HG03175 (cell line): ENCODE measurements at regions not wholly inside any gene's neighbourhood (a gene's known extent, or its start where the extent isn't known, plus 50 kb on each side); places are given as distances from the start of the nearest gene placed in this dataset.
"Not testable (repeated sequence)": the region's sequence is repeated elsewhere in the genome, so short reads cannot be mapped to it uniquely, and the experiment has no call there.

Source experiments
- ATAC-seq: cut with Tn5 transposase; IDR thresholded peaks from one replicate; pipeline ENCODE4 v1.9.1; 2021; ENCODE audit warnings: mild to moderate bottlenecking, moderate library complexity; ENCODE audit not compliant: unreplicated experiment

DNA sequence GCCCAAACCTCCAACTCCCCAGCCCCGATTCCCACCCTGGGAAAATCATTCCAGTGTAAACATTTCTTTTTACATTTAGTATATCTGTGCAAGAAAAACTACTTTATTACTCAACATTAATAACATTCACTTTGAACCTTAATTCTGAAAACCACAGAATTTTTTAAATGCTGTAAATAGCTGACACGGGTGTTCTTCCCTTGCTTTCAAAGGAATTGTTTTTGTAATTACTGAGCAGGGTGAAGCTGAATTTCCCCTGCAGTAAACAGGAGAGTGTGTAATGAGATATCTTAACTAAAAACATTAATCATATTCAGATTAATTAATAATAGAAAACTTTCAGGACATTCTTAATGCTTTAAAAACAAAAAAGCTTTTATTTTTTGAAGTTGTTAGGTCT lies 99.3 kb upstream of the CITED2 start:
- no peak for ATAC-seq

DNA sequence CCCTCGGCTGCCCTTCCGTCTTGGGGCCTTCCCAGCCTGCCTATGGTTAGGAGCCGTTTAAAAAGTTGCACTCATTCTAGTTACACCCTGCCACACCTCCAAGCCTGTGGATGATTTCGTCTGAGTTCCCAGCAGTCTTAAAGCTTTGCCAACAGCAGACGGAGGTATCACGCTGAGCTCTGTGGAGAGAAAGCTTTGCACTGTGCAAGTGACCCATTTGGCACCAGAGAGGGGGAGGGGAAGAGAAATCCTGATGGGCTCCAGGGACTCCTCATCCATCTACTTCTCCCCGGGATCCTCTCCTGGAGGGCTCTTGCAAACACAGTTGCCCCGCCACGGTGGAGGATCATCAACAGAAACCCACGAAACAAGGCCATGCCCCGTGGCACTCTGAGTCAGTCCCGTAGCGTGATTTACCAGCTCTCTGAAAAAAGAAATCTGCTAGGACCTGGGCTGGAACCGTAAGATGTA lies 98.8 kb upstream of the CITED2 start:
- ATAC-seq, result no peak

DNA sequence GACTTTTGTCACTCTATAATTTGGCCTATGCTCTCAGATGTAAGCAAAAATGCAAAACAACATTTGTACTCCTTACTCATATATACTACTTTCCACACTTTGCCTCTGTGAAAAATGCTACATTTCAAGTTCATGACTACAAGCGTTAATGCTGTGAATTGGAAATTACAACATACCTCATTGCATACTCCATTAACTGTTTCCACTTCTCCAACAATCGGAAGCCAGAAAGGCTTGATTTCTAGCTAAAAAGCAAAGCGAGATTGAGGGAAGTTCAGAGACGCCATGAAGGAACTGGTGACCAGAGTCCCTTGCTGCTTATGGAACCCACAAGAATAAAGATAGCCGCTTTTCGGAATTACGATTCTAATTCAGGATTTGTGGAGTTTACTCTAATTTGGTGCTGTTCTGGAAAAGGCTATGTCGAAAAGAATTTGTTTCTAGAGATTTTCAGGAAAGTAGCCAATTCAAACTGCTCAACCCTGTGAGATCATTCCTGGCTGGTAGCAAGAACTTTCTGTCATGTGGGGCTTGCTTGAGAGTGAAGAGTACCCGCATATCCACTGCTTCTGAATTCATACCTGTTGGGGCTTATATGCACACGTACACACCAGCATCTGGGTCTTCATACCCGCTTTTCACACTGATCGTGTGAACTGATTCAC lies 98.0 kb upstream of the CITED2 start:
- no peak for ATAC-seq

DNA sequence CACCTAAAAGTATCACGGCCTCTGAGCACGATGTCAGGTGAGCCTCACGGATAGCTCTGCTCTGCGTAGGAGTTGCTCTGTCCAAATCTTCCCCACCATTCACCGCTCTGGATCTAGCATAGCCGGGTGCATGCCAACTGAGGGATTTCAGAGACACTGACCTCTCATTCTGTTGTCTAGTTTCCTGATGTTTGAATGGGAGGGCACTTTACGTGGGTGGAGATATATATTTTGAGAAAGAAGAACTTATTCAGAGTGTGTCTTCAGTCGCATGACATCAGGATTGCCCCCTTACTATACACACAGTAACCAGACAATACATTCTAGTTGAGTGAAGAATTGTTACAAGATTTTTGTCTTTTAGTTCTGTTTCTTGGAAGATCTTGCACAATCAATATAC lies 96.5 kb upstream of the CITED2 start:
- no peak for ATAC-seq

DNA sequence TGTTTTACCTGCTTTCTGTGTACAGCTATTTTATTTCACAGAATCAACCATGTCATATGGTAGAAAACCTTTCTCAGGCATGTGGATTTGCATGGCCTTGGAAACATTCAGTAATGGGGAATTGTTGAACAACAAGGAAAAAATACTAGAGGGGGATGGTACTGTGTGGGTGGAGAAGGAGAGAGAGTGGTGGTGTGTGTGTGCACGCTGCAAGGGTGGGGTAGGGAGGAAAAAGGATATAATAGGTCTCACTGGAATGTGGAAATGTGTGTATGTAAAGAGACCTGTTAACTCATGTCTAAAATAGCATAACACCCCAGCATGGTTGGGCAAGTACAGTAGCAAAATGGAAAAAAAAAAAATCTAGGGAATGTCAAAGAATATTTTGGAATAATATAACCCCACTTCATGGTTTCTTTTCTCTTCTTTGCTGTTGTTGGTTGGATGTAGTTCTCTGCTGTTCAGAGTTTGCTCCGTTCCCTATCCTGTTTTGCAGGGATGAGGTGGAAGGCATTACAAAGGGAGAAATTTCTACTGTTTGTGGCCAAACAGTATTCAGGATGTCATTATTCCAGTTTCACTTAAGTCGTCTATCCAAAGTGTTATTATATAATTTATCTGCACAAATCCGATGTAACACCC lies 93.9 kb upstream of the CITED2 start:
- ATAC-seq, result no peak

DNA sequence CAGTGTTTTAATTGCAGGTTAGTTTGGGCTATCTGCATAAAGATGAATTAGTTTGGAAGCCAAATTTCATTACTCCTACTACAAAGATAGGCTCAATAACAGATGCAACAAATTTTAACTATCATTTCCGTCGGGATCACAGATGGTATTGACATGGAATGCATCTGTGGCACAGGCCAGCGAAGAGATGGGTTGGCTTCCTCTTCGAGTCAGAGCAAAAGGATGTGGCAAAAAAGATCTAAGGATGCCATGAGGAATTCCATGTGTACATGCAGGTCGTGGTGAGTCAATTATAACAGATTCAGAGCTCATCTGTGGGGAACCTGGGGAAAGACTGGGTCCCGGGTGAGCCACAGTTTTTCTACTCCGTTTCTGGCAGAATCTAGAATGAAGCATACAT lies 83.0 kb upstream of the CITED2 start:
- ATAC-seq, result no peak

DNA sequence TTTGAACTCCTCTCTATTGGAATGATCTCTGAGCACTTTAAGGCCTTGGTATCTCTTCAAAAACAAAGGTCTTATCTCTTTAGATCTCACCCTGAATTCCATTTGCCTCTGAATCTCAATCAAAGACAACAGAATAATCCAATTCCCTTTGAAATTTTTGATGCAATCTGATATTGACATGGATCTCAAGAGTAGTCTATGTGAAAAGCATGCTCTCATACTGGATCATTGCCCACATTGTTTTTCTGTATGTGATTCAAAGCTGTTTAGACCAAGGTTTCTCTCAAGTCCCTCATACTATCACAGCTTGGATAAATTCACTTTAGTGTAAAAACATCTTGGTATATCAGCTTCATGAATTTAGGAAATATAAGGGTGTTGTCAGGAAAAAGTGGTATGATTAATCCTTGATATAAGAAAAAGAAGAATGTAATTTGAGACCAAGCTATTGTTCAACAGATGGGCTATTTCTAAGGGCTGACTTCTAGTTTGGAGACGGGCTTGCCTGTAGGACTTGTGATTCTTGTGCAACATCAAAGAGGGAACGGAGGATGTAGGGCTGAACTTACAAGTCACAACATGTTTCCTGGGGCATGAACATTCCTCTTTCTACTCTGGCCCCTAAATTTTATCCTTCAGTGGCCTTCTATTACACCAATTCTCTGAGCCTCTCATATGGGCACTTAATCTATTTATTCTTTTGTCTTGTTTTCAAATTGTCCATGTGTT lies 77.9 kb upstream of the CITED2 start:
- no peak for ATAC-seq

DNA sequence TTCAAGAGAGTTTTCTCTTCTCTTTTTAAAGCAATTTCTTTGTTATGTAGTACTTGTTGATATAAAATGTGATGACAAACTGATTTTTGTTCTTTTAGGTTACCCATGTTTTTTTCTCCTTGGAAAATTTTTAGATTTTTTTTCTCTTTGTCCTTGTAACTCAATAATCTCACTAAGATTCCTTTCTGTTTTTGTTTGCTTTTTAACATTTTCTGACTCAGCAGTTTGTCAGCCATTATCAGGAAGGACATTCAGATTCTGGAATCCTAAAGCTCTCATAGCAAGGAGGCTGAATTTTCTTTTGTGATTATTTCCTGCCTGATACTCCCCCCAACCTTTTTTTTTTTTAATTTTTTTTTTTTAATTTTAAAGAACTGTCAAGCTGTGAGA lies 75.2 kb upstream of the CITED2 start:
- ATAC-seq, result no peak

DNA sequence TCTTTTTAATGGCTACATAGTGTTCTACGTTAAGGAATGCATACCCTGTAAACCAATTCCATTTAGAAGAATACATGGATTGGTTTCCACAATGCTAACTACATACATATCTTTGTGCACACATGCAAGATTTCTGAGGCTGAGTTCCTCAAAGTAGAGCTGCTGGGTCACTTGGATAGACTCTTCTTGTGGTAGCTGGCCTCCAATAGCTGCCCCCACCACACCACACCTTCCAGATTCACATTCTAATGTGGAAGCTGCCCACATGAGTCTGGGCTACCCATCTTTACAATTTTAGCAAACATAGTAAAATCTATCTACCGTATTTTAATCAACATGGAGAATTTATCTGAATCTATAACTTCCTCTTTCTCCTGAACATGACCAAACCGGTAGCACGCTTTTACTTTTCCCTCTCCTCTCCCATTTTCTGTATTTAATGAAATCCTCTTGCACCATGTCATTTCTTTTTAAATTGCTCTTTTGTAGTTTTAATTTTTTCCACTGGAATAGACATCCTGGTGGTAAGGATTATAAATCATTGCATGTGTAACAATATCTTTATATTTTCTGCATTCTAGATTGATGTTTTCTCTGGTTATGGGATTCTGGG lies 74.7 kb upstream of the CITED2 start:
- ATAC-seq, result no peak

DNA sequence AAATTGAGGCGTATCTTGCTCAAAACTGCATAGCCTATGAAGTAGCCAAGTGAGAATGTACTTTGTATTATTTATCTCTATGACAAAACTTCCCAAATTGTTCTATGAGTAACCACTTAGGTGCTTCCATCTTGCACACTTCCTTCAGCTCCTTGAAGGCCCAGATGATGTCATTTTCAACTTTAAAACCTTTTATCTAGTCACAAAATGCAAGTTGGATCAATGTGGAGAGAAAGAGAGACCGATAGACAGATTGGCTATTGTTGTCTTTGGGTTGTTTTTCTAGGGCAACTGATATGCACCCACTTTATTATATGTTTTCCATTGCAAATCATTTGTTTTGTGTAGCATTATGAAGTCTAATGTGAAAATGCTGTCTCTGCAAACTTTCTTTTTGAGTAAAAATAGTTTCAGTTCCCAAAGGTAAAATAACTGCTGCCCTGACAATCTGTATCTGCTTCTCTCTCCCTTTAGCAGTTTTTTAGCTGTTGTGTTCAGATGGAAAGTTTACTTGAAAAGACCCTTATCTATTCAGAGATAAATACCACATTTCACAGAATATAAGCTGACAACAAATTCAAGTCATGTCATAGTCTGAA lies 73.7 kb upstream of the CITED2 start:
- ATAC-seq, result peak; percentile 84

DNA sequence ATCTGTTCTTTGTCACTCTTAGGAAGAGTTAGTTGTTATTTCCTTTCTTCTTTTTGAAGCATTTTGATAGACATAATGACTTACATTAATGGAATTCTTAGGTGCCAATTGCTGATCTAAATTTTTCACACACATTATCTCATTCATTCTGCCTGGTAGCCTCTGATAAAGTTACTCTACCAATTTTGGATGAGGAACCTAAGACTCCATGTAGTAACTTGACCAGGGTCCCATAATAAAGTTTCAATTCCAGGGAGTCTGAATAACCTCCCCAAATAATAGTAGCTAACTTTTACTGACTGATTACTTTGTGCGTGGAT lies 73.2 kb upstream of the CITED2 start:
- no peak for ATAC-seq

DNA sequence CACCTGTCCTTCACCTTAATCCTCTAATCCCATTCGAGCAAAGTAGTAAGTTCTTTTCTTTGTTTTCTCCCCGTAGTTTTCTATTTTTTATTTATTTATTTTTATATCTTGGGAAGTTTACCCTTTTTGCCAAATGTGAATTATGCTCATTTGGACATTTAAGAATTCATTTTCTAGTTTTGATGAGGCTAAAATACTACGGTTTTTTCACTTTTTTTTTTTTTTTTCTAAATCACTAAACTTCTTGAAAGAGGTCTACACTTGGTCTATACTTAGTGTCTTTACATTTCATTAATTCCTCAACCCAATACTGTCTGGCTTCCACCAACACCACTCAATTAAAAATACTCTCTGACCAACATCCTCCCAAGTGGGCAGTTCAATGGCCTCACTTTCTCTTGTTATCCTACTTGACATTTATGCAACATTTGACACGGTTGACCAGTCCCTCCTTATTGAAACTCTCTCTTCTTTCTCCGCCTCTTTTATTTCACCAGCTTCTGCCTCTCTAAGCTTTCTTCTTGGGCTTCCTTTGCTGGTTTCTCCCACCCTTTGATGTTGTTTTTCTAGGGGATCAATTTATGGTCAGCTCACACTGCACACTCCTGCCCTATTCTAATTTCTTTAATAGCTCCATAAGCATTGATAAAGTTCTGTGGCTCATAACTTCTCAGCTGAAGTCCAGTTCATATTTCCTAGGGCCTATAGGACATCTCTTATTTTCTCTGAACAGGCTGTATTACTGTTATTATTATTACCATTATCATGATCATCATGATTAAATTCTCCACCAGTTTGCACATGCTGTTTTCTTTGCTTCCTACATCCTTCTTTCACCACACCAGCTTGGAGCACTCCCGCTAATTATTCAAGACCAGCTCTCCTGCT lies 72.6 kb upstream of the CITED2 start:
- no peak for ATAC-seq

DNA sequence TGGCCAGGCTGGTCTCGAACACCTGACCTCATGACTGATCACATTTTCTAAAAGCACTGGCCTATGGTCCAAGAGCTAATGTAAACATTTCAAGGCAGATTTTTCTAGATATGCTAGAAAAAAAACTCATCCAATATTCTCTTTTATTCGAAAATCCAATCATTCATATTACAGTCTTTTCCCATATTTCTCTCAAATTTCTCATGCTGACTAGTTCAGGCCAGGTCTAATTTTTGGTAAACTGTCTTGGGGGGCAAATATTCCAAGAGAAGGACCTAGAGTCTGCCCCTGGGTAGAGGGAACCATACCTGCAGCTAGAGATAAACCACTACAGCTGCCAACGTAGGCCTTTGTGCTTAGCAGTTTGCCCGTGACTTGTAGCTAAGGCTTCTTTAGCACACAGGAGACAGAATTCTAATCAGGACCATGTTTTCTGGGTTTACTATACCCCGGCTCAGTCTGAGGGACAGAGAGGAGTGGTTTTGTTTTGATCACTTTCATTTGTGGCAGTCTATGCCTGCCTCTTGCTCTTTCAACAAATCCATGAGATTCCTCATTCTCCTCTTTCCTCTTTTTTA lies 71.8 kb upstream of the CITED2 start:
- ATAC-seq, result no peak

DNA sequence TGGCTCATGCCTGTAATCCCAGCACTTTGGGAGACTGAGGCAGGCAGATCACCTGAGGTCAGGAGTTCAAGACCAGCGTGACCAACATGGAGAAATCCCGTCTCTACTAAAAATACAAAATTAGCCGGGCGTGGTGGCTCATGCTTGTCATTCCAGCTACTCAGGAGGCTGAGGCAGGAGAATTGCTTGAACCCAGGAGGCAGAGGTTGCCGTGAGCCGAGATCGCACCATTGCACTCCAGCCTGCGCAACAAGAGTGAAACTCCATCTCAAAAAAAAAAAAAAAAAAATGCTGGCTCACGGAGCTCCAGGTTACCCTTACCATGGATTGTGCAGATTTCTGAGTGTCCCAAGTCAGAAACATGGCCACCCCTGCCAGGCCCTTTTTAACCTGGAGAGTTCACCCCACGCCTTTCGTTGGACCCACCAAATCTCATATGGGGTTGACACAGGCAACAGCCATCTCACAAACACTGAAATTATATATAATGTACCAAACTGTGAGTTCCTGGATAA lies 69.9 kb upstream of the CITED2 start:
- not testable (repeated sequence) for ATAC-seq

DNA sequence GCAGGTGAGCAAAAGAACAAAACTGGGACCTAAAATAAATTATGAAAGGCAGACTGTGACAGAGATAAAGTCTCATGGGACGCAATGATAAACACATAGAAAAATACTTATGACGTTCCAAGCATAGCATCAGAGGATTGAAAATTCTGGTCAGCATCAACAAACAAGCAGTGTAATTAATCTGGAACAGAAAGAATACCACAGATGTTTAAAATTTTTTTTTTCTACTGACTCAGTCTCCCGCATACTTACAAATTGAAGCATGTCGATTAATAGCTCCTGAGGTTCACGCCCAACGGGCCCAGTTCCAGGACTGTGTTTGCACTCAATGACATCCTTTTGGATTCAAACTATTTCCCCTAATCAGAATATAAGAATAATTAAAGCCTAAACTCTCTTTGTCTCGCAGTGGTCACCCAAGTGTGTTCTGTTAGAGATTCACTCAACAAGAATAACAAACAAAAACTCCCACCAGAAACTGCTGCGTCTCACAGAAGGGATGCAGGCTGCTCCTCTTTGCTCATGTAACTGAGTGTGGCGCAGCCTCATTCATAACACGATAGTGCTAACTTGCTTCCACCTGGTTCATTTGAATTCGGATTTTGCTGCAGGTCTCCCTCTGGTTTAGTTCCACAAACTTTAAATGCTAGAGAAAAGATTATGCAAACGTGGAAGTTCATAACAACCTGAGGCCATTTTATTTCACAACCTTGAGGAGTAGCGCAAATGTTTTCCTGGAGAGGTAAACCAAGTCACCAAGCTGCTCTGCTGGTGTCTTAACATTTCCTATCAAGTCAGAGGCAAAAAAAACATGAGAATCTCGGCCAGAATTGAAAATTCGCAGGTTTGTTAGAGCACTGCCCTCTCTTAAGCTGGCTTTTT lies 69.0 kb upstream of the CITED2 start:
- no peak for ATAC-seq

DNA sequence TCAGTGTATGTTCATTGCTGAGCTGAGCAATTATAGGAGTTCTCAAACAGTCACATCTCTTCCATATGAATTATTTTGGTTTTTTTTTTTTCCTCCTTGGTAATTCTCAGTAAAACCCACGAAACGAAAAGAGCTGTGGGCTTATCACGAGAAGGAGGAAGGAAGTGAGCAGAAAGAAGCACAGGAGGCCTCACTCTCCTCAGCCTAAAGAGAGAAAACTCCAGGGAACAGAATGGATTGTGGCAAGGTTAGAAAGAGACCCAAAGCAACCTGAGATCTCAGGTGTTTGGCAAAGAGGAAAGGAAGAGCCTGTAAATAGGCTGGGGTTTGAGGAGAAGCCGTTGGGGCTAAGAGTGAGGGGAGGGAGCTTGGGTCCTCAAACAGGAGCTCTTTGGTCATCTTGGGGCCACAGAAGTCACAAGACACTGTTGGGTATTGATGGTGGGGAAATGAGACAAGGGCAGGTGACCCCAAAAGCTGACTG lies 67.8 kb upstream of the CITED2 start:
- no peak for ATAC-seq

DNA sequence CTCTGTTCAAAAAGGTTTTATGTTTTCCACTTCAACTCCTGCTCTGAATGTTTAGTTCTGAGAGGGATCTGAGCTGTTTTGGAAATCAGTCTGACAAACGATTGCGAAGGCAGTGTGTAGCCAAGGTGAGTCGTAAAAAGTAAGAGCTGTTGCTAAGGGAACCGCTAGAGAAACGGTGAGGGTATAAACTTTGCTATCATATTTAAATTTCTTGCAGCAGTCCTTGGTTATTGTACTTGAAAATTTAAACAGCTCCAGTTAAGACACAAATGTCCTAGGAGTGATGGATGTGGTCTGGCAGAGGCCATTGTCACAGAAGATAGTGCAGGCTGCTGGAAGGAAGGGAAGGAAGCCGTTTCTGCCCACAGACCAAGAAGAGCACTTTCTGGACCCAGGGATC lies 64.9 kb upstream of the CITED2 start:
- no peak for ATAC-seq

DNA sequence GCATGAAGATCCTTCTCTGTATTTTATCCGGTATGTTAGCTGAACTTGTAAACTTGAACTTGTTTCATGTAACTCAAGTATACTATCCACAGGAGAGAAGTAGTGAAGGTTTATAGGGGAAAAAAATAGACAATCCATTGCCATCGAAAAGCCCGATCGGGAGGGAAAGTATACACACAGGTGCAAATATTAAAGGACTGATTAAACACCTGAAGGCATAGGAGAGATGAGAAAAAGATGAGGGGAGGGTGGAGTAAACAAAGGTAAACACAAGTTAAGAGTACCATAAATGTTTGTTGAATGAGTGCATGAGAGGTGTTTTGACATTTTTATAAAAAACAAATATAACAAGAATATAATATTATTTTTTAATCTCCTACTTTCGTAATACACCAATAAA lies 64.3 kb upstream of the CITED2 start:
- ATAC-seq, result no peak

DNA sequence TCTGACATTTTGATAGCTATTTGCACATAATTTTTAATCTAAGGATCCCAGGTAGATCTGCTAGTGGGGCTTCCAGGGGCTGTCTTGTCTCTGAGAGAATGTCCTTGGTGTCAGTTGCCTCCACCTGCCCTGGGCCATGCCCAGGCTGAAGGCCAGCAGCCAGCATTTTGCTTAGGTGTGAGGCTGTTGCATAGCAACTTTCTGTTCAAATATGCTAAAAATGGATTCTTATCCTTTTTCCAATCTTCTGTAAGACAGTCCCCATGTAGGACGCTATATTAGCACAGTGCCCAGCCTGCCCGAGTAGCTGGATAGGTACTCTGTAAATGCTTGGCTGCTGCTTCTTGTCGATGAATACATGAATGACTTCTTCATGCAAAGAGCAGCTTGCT lies 62.5 kb upstream of the CITED2 start:
- no peak for ATAC-seq
